ENCODE measurements at regions not wholly inside any gene's neighbourhood (a gene's known extent, or its start where the extent isn't known, plus 50 kb on each side); places are given as distances from the start of the nearest gene placed in this dataset.

DNA sequence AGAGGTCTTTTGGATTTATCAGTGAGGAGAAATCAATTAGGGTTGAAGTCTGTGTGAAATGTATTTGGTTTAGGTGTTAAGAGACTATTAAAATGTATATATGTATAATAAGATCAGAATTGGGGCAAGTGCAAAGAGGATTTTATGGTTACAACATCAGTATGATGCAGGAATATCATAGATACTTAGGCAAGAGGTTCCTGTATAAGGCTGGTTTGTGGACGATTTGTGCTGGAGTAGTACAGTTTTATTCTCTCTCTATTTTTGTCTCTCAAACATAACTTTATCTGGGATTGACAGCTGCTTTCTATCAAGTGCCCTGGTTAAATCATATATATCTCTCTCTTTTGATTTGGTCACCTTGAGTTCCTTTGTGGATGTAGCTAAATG lies 142.5 kb downstream of the CTH start:
- TF ChIP-seq, protein P1, sequence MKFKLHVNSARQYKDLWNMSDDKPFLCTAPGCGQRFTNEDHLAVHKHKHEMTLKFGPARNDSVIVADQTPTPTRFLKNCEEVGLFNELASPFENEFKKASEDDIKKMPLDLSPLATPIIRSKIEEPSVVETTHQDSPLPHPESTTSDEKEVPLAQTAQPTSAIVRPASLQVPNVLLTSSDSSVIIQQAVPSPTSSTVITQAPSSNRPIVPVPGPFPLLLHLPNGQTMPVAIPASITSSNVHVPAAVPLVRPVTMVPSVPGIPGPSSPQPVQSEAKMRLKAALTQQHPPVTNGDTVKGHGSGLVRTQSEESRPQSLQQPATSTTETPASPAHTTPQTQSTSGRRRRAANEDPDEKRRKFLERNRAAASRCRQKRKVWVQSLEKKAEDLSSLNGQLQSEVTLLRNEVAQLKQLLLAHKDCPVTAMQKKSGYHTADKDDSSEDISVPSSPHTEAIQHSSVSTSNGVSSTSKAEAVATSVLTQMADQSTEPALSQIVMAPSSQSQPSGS (IDR thresholded peaks at IDR 0.05; ENCODE audit: low read length): no peak
- TF ChIP-seq CTCF (IDR thresholded peaks at IDR 0.05; ENCODE audit: control extremely low read depth in 1 of 3, insufficient read depth in 1 of 3, low read depth in 1 of 3, low read length in 3 of 3): no peak
